CD4-positive, alpha-beta T cell treated with Interleukin-4 for 1 hour (primary cell): ENCODE measurements at regions not wholly inside any gene's neighbourhood (a gene's known extent, or its start where the extent isn't known, plus 50 kb on each side); places are given as distances from the start of the nearest gene placed in this dataset.
"Not testable (repeated sequence)": the region's sequence is repeated elsewhere in the genome, so short reads cannot be mapped to it uniquely, and the experiment has no call there.

Experiments
- DNase-seq, 2 donors: peaks; one replicate each; pipeline ENCODE4 v3.0.0-alpha.2; 2020 to 2022

GRCh38 chr22:26769663-26770062 lies 112.3 kb downstream of the MIAT start:
- no peak for DNase-seq

- no peak for DNase-seq
Observed at GRCh38 chr22:26770624-26771023, 113.2 kb downstream of the MIAT start.

GRCh38 chr22:26773054-26773453 lies 115.7 kb downstream of the MIAT start:
- DNase-seq: not testable (repeated sequence)

- no peak for DNase-seq
Observed at GRCh38 chr22:26775394-26775793, 118.0 kb downstream of the MIAT start.

- no peak for DNase-seq
Observed at GRCh38 chr22:26777156-26777801, 119.9 kb downstream of the MIAT start.

GRCh38 chr22:26778372-26778771 lies 121.0 kb downstream of the MIAT start:
- no peak for DNase-seq

- no peak for DNase-seq
Observed at GRCh38 chr22:26779108-26779507, 121.7 kb downstream of the MIAT start.

- DNase-seq: no peak
Observed at GRCh38 chr22:26779929-26780328, 122.5 kb downstream of the MIAT start.

- DNase-seq: no peak
Observed at GRCh38 chr22:26780521-26780920, 123.1 kb downstream of the MIAT start.

- no peak for DNase-seq
Observed at GRCh38 chr22:26781062-26781461, 123.7 kb downstream of the MIAT start.

GRCh38 chr22:26781596-26781995 lies 124.2 kb downstream of the MIAT start:
- DNase-seq: no peak

GRCh38 chr22:26783885-26784284 lies 126.5 kb downstream of the MIAT start:
- DNase-seq: no peak

GRCh38 chr22:26784772-26785171 lies 127.4 kb downstream of the MIAT start:
- no peak for DNase-seq

GRCh38 chr22:26785932-26786331 lies 128.5 kb downstream of the MIAT start:
- DNase-seq: no peak

GRCh38 chr22:26786398-26786797 lies 129.0 kb downstream of the MIAT start:
- no peak for DNase-seq

- no peak for DNase-seq
Observed at GRCh38 chr22:26789951-26790350, 132.6 kb downstream of the MIAT start.

- no peak for DNase-seq
Observed at GRCh38 chr22:26792522-26792921, 135.1 kb downstream of the MIAT start.

- no peak for DNase-seq
Observed at GRCh38 chr22:26796785-26797184, 139.4 kb downstream of the MIAT start.

- DNase-seq: no peak
Observed at GRCh38 chr22:26797910-26798309, 140.5 kb downstream of the MIAT start.

GRCh38 chr22:26798462-26799065 lies 141.2 kb downstream of the MIAT start:
- DNase-seq: no peak

- no peak for DNase-seq
Observed at GRCh38 chr22:26800858-26801257, 143.5 kb downstream of the MIAT start.

GRCh38 chr22:26801449-26801848 lies 144.1 kb downstream of the MIAT start:
- DNase-seq: no peak

GRCh38 chr22:26804315-26804714 lies 146.9 kb downstream of the MIAT start:
- DNase-seq: no peak

- no peak for DNase-seq
Observed at GRCh38 chr22:26804911-26805539, 147.6 kb downstream of the MIAT start.
